Activated T-cell treated with anti-CD3 and anti-CD28 coated beads for 48 hours (primary cell): ENCODE measurements at regions not wholly inside any gene's neighbourhood (a gene's known extent, or its start where the extent isn't known, plus 50 kb on each side); places are given as distances from the start of the nearest gene placed in this dataset.

Experiments used
- DNase-seq: peaks from one replicate; pipeline ENCODE4 v3.0.0-alpha.2; 2020; ENCODE audit warnings: low read depth

DNA sequence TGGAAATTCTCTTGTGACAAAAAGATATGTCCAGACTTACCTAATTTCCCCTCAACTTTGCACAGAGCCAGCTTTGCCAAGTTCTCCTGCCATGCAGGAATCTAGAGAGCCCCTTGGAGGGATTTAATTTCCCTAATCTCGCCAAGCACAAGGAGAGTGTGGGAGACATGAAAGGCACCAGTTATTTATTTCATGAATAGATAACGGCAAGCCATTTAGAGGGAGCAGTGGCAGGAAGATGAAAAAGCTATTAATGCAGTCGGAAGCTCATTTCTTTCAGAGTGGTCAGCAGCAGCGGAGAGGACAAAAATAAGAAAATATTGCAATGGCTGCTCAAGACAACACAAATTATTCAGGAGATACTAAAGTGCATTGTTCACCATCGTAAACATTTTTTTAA, 150.9 kb upstream of the WSCD2 start:
- no peak for DNase-seq

DNA sequence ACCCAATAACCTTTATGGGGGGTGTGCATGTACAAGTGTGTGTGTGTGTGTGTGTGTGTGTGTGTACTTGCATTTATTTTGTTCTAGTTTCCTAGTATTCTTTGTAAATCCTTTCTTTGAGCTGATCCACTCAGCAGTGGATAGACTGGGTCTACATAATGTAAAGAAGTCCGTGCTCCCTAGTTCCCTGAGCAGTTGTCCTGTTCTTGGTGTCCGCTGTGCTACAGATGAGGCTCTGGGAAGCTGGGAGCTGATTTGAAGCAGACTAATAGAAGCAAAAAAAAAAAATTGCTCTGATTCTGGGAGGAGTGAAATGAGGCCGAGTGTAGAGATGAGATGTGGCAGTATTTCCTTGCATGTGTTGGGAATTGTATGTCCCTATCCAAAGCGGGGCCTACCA, 150.4 kb upstream of the WSCD2 start:
- DNase-seq, result no peak

DNA sequence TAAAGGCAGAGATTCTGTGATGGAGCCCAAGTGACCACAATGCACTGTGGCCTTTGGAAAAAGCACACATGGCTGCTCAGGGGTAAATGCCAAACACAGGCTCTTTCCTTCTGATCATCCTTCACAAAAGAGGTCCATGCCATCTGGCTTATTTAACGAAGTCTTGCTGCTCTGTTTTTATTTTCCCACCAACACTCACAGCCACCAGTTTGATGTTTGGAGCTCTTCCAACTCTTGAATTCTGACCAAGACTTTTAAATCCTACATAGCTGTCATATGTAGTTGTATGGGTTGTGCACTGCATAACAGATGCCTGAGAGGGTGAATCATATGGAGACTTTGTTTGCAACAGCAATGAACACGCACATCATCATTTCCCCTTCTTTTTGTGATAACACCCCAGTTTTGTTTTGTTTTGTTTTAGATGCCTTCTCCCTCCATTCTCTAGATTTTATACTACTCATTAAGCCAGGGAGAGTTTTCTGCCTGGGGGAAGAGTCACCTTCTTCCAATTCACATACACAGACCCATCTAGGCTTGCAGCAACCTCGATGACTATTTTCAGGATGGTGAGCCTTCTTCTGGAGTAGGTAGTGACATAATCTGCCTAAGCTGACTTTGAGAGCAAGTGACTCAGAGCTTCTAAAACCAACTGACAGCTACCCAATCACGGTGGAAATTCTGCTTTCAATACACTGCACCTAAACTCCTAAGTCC, 145.2 kb upstream of the WSCD2 start:
- no peak for DNase-seq

DNA sequence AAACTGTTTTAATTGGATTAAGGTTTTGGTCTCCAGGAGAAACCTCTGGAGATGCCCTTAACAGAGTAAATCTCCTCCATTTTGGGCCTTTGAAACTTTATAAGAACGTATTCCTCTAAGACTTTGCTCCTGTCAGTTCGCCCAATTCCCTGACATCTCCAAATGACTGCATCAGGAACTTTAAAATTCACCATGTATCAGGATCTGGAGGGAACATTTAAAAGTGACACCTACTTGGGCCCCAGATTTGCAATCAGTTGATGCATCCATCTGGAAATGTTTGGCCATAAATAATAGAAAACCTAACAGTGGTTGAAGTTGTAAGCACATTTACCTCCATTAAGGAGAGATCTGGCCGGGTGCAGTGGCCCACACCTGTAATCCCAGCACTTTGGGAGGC, 144.1 kb upstream of the WSCD2 start:
- DNase-seq, result no peak

DNA sequence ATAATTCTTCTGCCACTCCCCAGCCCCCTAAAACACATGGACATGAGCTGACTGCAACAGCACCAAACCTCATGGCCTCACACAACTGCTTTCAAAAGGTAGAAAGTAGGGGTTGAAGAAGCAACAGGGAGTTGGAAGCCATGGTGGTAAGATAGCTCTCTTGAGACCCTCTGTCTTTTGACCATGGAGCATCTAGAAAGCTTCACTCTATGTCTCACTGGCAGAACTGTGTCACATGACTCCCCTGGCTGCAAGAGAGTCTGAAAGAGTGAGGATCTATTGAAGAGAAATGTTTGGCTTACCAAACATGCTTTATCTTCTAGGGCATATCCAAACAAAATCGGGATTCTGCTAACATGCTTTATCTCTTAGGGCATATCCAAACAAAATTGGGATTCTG, 142.9 kb upstream of the WSCD2 start:
- DNase-seq, result no peak

DNA sequence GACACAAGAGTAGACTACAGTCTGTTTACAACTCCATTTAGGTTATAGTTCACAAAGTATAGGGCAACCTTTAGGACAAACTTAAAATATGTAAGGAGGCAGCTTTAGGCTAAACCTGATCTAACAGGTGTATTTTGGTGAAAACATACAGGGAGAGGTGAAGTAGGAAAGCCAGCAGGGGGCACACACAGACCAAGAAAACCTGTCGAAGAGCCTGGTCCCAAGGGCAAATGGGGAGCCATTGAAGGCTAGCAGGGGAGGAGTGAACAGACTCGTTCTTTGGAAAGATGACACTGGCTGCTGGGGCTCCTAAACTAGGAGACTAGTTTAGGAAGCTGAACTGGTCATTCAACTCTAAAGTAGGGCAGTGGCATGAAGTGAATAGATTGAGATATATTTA, 138.8 kb upstream of the WSCD2 start:
- peak; percentile 12 for DNase-seq

DNA sequence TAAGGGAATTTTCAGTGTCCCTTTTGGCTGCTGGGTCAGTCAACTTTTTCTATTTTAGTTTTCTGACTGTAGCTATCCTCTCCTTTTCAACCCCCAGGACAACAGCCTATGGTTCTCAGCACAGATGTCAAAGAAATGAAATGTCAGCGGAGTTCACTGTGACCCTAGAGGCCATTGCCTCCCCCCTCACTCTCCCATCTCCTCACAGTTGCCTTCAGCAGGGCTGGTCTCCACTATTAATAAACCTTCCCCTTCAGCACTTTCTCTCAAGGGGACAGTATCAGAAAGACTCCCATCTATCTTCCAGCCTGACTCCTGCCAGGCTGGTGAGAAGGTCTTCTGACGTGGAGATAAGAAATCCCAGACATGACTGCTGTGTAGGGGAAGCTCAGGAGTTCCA, 137.1 kb upstream of the WSCD2 start:
- no peak for DNase-seq

DNA sequence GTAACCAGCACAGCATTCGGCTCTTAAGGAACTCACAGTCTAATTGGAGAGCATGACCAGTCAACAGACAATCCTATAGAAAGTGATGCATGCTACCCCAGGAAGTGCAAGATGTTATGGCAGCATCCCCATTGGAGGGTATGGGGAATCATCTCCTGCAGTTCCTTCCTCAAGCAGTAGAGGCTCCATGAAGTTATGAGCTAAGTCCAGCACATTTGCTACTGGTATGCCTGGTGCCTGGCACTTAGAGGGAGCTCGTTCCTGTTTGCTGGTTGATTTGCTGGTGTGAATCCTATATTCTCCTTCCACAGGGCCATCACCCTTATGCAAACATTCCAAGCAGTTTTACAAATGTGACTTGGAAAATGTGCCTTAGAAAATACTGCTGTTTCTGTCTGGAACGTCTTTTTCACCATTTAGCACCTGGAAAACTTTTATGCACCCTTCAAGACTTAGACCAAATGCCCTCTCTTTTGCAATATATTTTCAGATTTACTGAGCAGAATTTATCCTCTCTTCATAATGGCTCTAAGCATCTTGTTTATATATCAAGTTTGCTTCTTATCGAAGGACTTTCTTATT, 136.1 kb upstream of the WSCD2 start:
- DNase-seq, result no peak

DNA sequence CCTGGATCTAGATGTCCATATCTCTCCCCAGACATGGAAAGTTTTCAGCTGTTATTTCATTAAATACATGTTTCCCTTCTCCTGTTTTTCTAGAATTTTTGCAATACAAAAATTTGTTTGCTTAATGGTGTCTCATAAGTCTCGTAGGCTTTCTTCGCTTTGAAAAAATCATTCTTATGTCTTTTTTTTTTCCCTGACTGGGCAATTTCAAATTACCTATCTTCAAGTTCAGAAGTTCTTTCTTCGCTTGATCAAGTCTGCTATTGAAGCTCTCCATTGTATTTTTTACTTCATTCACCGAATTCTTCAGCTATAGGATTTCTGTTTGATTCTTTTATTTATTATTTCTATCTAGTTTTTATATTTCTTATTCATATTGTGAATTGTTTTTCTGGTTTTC, 130.2 kb upstream of the WSCD2 start:
- no peak for DNase-seq

DNA sequence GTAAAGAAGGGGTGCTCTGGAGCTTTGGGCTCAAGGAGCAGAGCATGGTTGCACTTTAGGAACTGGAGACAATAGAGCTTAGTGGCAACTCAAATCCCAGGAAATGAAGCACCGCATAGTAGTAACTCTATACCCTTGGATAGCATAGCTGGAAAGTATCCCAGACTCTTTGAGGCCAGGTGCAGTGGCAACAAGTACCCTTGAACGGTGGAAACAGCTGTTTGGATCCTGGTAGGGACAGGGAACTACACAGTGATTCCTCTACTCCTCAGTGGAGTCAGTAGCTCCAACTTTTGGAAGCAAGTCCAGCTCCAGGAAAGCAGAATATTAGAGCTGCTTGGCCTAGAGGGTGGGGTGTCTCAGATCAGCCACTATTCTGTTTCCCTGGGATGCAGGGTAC, 129.0 kb upstream of the WSCD2 start:
- DNase-seq, result no peak

DNA sequence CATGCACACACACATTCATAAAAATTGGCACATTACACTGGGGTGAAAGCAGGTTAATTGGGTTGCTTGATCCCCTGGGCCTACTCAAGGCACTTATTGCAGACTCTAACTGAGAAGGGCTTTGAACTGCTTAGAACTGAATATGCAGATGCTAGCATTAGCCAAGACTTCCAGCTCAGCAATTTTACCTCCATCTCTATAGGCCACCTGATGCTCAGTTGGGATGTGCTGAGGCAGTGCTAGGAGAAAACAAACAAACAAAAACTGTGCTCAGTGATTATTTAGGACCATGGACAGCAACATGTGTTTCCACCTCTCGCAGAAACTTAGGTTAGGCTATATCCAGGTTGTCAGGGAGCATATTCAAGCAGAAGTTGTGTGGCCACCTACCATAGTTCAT, 124.8 kb upstream of the WSCD2 start:
- no peak for DNase-seq

DNA sequence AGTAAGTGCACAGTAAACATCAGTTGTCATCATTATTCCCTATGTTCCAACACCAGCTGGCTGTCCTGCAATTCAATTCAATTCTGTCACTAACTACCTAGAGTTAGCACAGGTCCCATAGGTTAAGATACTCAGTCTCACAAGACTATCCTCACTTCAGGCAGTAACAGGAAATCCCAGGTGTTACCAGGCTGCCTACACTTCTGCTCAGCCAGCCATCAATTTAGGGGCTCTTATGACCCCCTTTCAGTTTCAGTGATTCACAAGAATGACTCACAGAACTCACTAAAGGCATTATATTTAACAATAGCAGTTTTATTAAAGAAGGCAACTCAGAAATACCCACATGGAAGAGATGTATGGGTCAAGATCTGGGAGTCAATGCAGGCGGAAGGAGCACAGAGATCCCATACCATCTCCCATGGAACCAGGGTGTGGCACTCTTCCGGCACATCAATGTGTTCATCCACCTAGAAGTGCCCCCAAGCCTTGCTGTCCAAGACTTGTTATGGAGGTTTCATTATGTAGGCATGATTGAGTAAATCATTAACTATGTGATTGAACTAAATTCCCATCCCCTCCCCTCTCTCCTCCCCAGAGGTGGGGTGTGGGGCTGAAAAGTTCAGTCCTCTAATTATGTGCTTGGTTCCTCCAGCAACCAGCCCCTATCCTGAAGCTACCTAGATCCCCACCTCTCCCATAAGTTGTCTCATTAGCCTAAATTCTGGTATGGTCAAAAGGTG, 120.8 kb upstream of the WSCD2 start:
- no peak for DNase-seq

DNA sequence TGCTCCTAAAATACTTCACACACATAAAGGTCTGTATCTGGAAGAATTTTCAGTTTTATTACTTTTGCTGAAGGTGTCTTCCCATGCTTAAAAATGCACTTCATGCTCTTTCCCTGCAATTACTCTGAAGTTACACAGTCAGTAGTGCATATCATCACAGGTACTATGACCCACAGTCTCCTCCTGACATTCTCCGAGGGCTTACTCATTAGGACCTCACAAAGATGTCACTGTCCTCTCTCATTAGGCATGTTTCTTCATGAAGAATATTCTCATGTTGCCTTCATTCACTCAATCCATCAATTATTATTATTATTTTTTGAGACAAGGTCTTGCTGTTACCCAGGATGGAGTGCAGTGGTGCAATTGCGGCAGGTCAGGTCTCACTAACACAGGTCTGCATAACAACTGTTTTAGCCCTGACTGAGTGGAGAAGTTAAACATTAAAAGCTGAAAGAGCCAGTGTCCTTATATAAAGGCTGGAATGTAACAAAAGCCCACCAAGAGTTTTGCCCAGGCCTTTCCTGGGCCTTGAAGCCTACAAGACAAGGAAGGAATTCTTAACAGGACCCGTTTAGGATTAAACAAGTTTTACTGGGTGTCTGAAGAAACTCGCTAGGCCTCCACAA, 119.5 kb upstream of the WSCD2 start:
- DNase-seq, result no peak

DNA sequence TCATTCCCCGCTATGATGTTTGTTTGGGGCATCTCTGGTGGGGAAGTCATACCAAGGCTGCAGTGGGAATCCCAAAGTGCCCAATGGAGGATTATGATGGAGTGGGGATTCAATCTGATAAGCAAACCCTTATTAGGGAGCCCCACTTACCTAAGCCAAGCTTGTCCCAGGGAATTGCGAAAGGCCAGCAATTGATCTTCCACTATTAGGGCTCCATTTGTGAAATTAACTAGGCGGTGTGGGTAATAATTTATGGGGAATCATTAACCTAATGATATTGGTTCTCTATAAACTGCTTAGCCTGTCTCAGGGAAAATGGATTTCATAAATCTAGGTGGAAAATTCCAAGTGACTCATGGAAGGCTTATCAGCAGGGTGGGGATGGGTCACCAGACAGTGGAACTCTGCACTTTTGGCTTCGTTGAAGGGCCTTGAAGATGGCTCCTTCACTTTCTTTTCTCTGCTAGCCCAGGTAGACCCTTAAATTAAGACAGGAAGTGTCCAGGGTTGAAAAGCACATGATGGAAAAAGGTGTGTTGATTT, 113.0 kb upstream of the WSCD2 start:
- no peak for DNase-seq

DNA sequence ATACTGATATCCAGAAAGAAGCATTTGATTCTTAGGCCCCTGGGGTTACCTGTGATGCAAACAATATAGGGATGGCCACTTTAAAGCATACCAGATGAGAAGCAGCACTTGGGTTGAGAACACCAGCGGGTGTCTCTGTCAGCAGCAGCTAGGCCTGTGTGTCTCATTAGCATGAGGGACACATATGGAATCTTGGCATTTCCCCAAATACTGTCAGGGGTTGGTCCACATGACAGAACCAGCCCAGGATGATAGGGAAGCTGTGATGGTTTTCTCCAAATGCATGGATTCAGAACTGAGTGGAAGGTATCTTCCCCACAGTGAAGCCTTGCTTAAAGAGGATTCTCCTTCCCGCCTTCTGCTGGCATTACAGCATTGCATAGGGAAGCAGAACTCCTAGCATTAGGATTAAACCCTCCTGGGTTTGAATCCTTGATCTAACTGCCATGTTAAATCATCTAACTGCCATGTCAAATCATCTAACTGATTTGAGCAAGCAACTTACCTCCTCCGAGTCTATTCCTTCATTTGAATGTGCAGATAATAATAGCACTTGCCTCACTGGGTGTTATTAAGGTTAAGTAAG, 111.5 kb upstream of the WSCD2 start:
- no peak for DNase-seq

DNA sequence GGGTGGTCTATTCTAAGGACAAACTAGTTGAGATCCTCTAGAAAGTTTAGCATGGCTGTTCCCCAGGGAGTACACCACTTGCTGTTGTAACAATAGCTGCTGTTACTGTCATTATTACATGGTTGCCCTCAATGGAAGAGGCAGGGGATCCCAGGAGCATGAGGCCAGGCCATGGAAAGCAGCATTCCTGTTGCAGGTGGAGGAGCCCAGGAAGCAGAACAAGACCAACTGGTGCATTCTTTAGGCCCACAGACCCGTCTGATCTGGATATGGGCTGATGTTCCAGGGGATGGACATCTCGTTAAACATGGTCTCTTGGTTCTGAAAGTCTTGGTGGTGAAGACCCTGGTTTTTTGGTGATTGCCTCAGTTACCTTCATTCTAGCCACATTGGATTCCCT, 109.2 kb upstream of the WSCD2 start:
- DNase-seq, result no peak

DNA sequence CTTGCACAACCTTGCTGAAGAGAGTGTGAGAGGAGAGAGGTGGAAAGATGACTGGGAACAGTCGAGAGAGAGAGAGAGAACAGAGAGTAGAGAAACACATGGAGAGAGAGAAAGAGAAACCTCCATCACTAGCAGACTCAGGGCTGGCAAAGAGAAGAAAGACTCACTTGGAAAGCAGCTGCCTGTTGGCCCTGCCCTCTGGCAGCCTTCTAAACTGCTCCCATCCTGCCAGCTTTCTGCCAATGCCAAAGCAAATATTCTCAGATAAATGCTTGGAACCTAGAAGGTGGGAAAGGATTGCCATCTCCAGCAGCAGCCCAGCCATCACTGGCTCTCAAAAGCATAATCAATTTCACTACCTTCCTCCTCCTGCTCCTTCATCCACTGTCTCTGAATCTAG, 107.9 kb upstream of the WSCD2 start:
- DNase-seq, result no peak

DNA sequence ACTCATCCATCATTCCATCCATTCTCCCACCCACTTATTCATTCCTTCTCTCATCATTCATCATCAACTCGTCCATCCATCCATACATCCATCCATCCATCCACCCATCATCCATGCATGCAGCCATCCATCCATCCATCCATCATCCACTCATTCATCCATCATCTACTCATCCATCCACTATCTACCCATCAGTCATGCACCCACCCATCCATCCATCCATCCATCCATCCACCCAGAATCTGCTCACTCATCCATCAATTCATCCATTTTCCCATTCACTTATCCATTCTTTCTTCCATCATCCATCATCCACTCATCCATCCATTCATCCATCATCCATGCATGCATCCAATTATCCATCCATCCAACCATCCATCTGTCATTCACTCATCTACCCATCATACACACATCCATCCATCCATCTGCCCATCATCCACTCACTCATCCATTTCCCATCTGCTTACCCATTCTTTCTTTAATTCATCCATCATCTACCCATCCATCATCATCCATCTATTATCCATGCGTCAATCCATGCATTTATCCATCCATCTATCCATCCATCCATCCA, 107.1 kb upstream of the WSCD2 start:
- DNase-seq, result no peak

DNA sequence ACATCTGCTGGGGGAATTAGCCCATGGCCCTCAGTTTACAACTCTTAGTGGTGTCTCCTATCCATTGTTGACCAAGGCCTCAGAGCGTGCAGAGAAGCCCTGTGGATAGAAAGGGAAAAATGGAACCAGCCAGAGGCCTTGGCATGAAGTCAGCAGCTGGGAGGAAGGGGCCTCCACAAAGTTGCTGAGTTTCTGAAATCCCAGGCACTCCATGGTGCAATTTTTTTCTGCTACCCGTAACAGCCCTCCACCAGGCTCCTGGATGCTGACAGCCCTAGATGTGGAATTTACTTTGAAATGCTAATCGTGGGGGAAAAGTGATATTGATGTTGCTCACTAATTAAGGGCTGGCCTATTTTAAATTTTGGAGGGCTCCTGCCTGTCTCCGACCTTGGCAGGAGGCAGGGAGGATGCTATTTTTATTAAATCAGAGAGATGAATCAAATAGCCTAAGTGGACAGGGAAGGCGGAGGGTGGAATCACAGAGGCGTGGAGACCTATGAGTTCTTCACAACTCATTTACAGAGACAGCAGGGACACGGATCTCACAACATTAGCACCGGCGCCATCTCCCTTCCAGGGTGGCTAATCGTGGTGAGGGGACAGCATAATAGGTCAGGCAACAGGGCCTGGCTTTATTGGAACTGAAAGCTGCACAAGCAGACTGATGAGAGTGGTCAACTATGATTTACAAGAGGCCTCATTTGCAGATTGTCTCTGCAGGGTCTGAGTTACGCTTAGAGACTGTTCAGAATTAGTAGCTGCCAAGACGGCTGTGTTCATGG, 99.8 kb upstream of the WSCD2 start:
- DNase-seq, result no peak

DNA sequence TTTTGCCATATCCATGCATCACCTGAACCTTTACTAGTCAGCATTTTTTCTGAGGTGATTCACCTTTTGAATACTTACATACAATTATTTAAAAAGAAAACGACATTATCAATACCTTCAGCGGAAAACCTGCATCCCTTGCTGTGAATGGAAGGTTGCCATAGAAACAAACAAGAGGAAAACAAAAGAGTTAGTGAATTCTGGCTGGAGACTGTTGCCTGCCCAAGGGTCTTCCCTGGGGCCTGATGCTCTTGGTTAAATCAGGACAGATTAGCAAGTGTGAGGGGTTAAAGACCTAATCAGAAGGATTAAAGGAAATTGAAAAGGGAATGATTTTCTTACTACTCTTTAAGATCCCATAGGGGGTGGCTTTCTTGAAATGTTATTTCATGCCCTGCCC, 96.0 kb upstream of the WSCD2 start:
- no peak for DNase-seq

DNA sequence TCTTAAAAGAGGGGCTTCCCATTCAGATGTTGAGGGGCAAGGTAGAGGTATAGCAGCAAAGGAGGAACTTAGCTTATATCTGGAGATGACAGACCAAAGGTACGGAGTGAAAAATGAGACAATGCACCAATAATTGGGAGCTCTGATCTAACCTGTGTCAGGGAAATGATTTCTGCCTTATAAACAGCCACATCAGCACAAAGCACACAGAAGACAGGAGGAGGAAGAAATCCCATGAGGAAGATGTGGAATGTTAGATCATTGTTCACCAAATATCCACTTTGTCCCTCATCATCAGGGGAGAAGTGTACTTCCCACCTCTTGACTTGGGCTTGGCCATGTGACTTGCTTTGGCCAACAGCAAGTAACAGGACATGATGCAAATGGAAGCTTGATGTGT, 93.7 kb upstream of the WSCD2 start:
- DNase-seq, result no peak
